ENCODE measurements at regions not wholly inside any gene's neighbourhood (a gene's known extent, or its start where the extent isn't known, plus 50 kb on each side); places are given as distances from the start of the nearest gene placed in this dataset.

GRCh38 chr6:50945789-50946188 lies 127.1 kb downstream of the TFAP2B start:
- no peak for TF ChIP-seq CTCF (IDR thresholded peaks at IDR 0.05)

- no peak for TF ChIP-seq CTCF (IDR thresholded peaks at IDR 0.05)
Observed at GRCh38 chr6:50952092-50952907, 133.6 kb downstream of the TFAP2B start.

GRCh38 chr6:50956014-50956413 lies 137.3 kb downstream of the TFAP2B start:
- TF ChIP-seq CTCF (IDR thresholded peaks at IDR 0.05) = no peak

- no peak for TF ChIP-seq CTCF (IDR thresholded peaks at IDR 0.05)
Observed at GRCh38 chr6:50958148-50958697, 139.6 kb downstream of the TFAP2B start.

- TF ChIP-seq CTCF (IDR thresholded peaks at IDR 0.05) = no peak
Observed at GRCh38 chr6:50959081-50959641, 140.5 kb downstream of the TFAP2B start.

GRCh38 chr6:50961611-50962010 lies 142.9 kb downstream of the TFAP2B start:
- no peak for TF ChIP-seq CTCF (IDR thresholded peaks at IDR 0.05)

- TF ChIP-seq CTCF (IDR thresholded peaks at IDR 0.05) = no peak
Observed at GRCh38 chr6:50962213-50962759, 143.6 kb downstream of the TFAP2B start.

Measured in LNCAP (cell line).